RWPE2 (cell line): ENCODE measurements at regions not wholly inside any gene's neighbourhood (a gene's known extent, or its start where the extent isn't known, plus 50 kb on each side); places are given as distances from the start of the nearest gene placed in this dataset.

Experiments used
- ATAC-seq: fragments of 200-7000 bp; cut with Tn5 transposase; 3 replicates; pipeline ENCODE4 v1.9.1; 2021; ENCODE audit warnings: low read depth
- DNase-seq: peaks from one replicate; pipeline ENCODE4 v3.0.0-alpha.2; 2020; ENCODE audit warnings: low spot score
- H3K27ac ChIP-seq: fragments of 450-650 bp; 2 replicates; pipeline ENCODE4 v1.5.1; 2017; ENCODE audit warnings: mild to moderate bottlenecking; ENCODE audit not compliant: poor library complexity, severe bottlenecking
- H3K27me3 ChIP-seq: fragments of 250-450 bp; sonication (Bioruptor Pico); 2 replicates; pipeline ENCODE4 v1.5.1; 2021; ENCODE audit warnings: mild to moderate bottlenecking, moderate library complexity; ENCODE audit not compliant: insufficient read depth, poor library complexity, severe bottlenecking
- H3K36me3 ChIP-seq: fragments of 250-450 bp; sonication (Bioruptor Pico); 2 replicates; pipeline ENCODE4 v1.5.1; 2020; ENCODE audit warnings: low read depth, mild to moderate bottlenecking, moderate library complexity
- H3K4me1 ChIP-seq: fragments of 250-450 bp; sonication (Bioruptor Pico); 2 replicates; pipeline ENCODE4 v1.5.1; 2021; ENCODE audit warnings: mild to moderate bottlenecking, moderate library complexity; ENCODE audit not compliant: insufficient read depth, poor library complexity, severe bottlenecking
- H3K4me3 ChIP-seq: fragments of 250-450 bp; sonication (Bioruptor Pico); 2 replicates; pipeline ENCODE4 v1.5.1; 2021; ENCODE audit warnings: mild to moderate bottlenecking, moderate library complexity; ENCODE audit not compliant: severe bottlenecking
- H3K9me3 ChIP-seq: fragments of 250-450 bp; sonication (Bioruptor Pico); 2 replicates; pipeline ENCODE4 v1.5.1; 2021; ENCODE audit warnings: mild to moderate bottlenecking, moderate library complexity; ENCODE audit not compliant: severe bottlenecking
- TF ChIP-seq, protein P1 (sequence below): fragments of 450-650 bp; IDR thresholded peaks from one replicate; pipeline ENCODE4 v1.5.1; 2017; ENCODE audit warnings: mild to moderate bottlenecking, moderate library complexity; ENCODE audit not compliant: poor library complexity, severe bottlenecking

DNA sequence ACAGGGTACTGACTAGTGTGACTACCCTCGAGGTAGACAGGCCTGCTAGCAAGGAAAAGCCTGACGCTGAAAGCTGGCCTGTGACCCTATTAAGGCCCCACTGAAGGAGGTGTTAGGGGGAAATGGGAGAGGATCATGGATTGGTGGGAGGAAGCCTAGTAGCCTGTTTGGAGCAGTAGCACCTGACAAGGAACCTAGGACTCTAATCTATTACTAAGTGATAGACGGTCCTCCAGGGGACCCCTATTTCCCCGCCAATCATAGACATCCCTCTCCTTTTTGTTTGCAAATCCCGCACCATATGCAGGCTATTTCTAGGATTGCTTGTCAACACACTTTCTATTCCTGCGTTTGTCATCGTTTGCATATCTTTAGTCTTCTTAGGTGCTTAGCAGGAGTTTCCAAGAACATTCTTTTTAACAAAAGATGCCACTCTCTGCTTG is 1338.8 kb upstream of the MIR17HG start:
- Histone ChIP-seq H3K4me3 (no peak overlapping the region), H3K4me1 (no peaks in the 10 kb centered on the region), H3K36me3 (no peaks in the 10 kb centered on the region), H3K27ac (no peak overlapping the region), H3K9me3 (no peaks in the 10 kb centered on the region), H3K27me3 (no peaks in the 10 kb centered on the region)
- TF ChIP-seq, protein P1, sequence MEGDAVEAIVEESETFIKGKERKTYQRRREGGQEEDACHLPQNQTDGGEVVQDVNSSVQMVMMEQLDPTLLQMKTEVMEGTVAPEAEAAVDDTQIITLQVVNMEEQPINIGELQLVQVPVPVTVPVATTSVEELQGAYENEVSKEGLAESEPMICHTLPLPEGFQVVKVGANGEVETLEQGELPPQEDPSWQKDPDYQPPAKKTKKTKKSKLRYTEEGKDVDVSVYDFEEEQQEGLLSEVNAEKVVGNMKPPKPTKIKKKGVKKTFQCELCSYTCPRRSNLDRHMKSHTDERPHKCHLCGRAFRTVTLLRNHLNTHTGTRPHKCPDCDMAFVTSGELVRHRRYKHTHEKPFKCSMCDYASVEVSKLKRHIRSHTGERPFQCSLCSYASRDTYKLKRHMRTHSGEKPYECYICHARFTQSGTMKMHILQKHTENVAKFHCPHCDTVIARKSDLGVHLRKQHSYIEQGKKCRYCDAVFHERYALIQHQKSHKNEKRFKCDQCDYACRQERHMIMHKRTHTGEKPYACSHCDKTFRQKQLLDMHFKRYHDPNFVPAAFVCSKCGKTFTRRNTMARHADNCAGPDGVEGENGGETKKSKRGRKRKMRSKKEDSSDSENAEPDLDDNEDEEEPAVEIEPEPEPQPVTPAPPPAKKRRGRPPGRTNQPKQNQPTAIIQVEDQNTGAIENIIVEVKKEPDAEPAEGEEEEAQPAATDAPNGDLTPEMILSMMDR, result no peak
- DNase-seq (no peak), ATAC-seq (no peak)

- TF ChIP-seq, protein P1, result no peak
- DNase-seq, result no peak
- H3K4me3 ChIP-seq, result no peak overlapping the region
Measured at GRCh38 chr13:90014038-90014437, 1333.4 kb upstream of the MIR17HG start.

DNA sequence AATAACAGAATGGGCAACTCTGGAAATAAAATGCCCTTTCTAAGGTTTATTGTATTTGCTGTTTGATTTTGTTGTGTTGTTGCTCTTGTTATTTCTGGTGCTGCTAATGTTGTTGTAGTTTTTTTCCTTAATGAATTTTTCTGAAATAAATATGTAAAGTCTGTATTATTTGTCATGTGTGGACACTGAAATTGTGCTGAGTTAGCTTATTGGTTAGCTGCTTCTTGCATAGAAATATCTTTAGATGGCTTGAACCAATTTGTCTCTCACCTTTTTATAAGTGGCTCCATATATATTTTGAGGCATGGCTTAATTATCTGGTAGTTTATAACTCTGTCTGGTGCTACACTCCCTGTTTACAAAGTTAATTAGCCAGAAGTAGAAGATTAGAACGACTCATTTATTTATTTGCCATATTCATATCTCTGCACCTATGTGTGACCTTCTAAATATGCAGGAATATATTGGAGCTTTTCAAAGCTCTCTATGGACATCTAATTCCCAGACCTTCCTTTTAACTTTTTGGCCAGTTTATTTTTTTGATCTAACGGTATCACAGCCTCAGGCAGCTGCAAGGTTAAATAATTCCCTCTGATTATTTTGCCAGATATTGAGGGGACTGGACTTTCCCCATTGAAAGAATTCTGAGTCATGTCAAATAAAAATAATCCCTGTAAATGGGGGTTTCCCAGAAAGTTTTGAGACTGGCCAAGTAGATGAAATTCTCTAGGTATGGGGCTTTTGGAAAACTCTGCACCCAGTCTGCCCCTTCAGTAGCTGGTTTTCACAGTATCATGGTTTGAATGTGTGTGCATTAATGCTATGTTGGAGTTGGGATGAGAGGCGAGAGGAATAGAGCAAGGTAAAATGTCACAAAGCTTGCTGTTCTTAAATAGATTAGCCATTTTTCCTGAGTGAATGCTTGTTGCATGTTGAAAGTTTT is 1331.7 kb upstream of the MIR17HG start:
- Histone ChIP-seq H3K9me3 (no peaks in the 10 kb centered on the region), H3K27me3 (no peaks in the 10 kb centered on the region), H3K4me1 (no peaks in the 10 kb centered on the region), H3K4me3 (no peak overlapping the region), H3K36me3 (no peaks in the 10 kb centered on the region), H3K27ac (no peak overlapping the region)
- TF ChIP-seq, protein P1, result no peak
- ATAC-seq (no peak), DNase-seq (no peak)

More at GRCh38 chr13:90014038-90014437, 1333.4 kb upstream of the MIR17HG start:
- H3K27me3 ChIP-seq, result no peaks in the 10 kb centered on the region
- H3K4me1 ChIP-seq, result no peaks in the 10 kb centered on the region
- H3K36me3 ChIP-seq, result no peaks in the 10 kb centered on the region
- no peaks in the 10 kb centered on the region for H3K9me3 ChIP-seq
- H3K27ac ChIP-seq, result no peak overlapping the region
- no peak for ATAC-seq

DNA sequence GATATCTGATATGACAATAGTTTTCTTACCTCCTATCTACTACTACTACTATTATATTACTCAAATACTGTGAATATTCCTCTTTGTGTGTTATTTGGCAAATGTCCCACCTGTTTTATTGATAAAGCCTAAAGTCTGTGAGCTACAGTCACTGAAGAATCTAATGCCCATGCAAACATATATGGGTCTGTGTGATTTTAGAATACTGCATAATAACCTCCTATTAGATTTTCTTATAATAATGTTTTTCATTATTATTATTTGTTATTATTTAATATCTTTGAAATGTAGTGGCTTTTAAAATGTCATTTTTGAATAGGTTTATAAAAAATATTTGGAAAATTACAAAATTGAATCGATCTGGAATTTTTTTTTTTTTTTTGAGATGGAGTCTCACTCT is 1330.8 kb upstream of the MIR17HG start:
- no peaks in the 10 kb centered on the region for H3K27me3 ChIP-seq
- H3K4me3 ChIP-seq, result no peak overlapping the region
- H3K9me3 ChIP-seq, result no peaks in the 10 kb centered on the region
- no peak overlapping the region for H3K27ac ChIP-seq
- ATAC-seq, result no peak
- DNase-seq, result no peak
- H3K36me3 ChIP-seq, result no peaks in the 10 kb centered on the region
- H3K4me1 ChIP-seq, result no peaks in the 10 kb centered on the region
- TF ChIP-seq, protein P1, result no peak

DNA sequence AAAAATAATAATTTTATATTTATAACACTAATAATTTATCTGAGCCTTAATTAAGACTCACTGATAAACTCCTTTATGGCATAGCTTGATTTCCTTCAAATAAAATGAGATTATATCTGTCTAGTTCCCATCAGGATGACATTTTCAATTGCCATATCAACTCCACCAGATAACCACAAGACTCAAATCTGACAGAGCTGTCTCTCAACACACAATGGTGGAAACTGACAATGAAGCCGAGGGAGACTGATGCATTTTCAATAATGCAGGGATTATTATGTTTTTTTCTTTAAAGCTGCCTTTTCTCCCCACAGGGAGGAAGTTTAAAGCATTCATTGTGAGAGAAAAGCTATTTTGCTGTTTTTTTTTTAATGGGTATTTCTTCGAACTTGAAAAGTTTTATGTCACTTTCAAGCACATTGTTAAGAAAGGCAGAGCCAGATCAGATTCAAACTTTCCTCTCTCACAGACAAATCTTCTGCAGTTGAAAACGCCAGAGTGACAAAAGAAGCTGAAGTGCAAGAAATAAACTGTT is 1326.9 kb upstream of the MIR17HG start:
- Histone ChIP-seq H3K9me3 (no peaks in the 10 kb centered on the region), H3K4me1 (no peaks in the 10 kb centered on the region), H3K27ac (no peak overlapping the region), H3K36me3 (no peaks in the 10 kb centered on the region), H3K27me3 (no peaks in the 10 kb centered on the region), H3K4me3 (no peak overlapping the region)
- DNase-seq (no peak), ATAC-seq (no peak)
- TF ChIP-seq, protein P1, result no peak
